SH-SY5Y (cell line): ENCODE measurements at regions not wholly inside any gene's neighbourhood (a gene's known extent, or its start where the extent isn't known, plus 50 kb on each side); places are given as distances from the start of the nearest gene placed in this dataset.

ENCODE experiments used
- GATA2 ChIP-seq: IDR thresholded peaks from 2 replicates; pipeline ENCODE4 v1.6.1; 2011; ENCODE audit warnings: mild to moderate bottlenecking, low read depth, low read length
- GATA3 ChIP-seq: IDR thresholded peaks from 2 replicates; pipeline ENCODE4 v1.6.1; 2011; ENCODE audit warnings: low read depth, mild to moderate bottlenecking, low read length, moderate library complexity

DNA sequence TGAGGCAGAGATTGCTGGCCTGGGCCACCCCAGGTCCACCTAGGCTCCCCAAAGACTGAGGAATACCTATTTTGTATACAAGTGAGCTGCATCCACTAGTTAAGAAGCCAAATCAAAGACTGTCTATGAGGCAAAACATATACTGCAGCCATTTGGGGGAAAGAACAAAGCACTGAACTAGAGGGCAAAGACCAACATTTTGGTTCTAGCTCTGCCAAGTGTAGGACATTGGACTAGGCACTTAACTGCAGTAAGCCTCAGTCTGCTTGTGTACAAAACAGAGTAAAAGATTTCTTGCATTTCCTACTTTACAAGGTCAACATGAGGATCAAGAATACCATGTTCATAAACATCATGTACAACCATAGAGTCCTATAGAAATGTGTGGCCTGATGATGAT, 94.8 kb upstream of the CYP1B1 start:
- TF ChIP-seq GATA2 (no peak), GATA3 (no peak)

DNA sequence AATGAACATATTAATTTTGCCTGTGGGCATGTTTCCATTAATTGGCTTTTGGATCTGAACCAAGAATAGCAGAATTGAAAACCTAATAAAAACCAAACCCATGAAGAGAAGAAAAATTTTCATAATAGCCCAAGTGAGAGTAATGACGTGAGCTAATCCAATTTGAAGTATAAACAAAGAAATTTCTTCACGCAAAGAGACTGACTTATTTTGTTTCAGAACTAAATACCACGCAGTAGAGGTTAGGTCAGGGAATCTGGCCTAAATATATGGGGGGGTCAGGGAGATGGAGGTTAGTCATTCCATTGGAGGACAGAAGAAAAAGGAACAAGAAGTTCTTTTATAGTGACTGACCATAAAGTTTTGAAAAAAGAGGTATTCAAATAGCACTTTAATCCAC, 94.1 kb upstream of the CYP1B1 start:
- TF ChIP-seq GATA3: no peak
- no peak for TF ChIP-seq GATA2

GRCh38 chr2:38168710-38169480, 92.9 kb upstream of the CYP1B1 start:
- TF ChIP-seq GATA3 (no peak), GATA2 (no peak)

- TF ChIP-seq GATA2 (no peak), GATA3 (no peak)
Measured at GRCh38 chr2:38167968-38168350, 92.0 kb upstream of the CYP1B1 start.

GRCh38 chr2:38165698-38166097, 89.7 kb upstream of the CYP1B1 start:
- TF ChIP-seq GATA3 (no peak), GATA2 (no peak)

DNA sequence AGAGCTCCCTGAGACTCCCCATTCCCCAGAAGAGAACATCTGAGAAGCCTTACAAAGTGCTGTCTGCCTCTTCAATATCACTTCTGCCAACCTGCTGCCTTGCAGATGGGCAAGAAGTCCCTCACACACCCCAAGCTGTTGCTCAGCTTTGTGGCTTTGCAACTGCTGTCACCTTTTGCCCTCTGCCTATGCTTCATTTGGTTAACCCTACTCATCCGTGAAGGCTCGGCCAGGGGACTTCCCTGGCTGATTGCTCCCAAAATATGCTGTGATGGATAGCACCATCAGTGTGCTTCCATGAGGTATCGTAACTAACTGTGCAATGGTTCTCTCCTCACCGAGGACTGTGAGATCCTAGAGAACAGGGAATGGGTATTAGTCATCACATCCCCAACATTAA, 88.9 kb upstream of the CYP1B1 start:
- TF ChIP-seq GATA2: no peak
- TF ChIP-seq GATA3: no peak

- TF ChIP-seq GATA3: no peak
- TF ChIP-seq GATA2: no peak
Measured at GRCh38 chr2:38163579-38163978, 87.6 kb upstream of the CYP1B1 start.

DNA sequence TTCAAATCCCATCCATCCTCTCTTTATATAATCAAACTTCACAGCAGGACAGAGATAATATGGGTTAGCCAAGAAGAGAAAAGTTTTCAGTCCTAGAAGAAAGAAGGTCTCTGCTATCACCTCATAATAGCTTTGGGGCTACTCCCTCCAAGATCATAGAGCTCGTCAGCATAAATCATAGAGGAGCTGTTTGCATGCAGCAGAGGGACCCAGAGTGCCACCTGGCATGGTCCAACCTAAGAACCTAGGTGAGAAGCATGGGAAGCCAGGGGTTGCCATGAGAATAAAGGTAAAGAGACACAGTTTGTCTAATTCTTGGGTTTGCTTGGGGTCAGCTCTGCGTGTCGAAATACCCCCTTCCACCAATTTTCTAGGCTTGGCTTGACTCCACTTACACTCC, 87.1 kb upstream of the CYP1B1 start:
- TF ChIP-seq GATA3: no peak
- TF ChIP-seq GATA2: no peak

GRCh38 chr2:38160516-38160915, 84.6 kb upstream of the CYP1B1 start:
- TF ChIP-seq GATA2: no peak
- no peak for TF ChIP-seq GATA3

GRCh38 chr2:38159597-38159996, 83.6 kb upstream of the CYP1B1 start:
- TF ChIP-seq GATA3: no peak
- no peak for TF ChIP-seq GATA2

DNA sequence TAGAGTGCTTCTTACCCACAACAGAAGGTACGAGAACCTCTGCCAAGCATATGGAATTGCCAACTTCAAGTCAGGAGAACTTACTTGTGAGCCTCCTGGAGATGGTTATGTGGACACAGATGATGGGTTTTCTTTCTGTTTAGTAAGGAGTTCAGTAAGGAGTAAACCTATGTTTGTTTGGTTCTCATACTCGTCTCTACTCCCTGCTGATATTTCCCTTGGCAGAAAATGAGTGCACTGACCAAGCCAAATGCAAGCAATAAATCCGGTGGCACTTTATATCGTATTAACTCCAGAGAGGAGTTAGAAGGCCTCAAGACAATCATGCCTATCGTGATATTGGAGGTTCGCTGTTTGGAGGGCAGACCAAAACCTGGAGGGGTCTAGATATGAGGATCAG, 83.2 kb upstream of the CYP1B1 start:
- TF ChIP-seq GATA2 (no peak), GATA3 (no peak)

DNA sequence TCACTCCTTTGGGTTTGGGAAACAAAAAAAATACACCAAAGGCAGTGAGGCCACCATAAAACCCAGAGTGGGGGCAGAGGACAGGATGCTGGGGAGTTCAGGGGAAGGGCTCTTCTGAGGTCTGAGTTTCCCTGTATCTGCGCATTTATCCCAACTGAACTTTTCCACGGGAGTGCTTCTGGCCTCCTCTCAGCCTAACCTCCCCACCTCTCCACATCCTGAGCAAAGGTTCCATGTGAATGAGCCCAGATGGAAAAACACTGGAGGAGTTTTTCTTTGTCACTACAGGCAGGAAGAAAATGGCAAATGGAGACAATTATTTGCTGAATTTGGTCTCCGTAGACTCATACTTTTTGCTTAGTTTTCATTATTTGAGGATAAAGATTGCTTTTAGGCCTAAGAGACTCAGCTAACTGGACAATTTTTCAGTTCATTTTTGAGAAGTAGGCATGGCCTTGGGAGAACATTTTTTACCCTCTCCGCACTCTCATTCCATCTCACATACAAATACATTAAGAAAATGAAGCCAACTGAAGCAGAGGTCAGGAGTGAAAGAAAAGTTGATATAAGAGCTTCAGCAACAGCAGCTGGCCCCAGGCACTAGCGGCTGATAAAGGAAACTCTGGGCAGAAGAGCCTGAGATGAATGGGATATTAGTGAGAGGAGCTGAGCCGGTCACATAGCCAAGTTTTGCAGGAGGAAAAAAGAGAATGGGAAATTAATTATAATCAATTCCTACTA, 82.6 kb upstream of the CYP1B1 start:
- TF ChIP-seq GATA2 (no peak), GATA3 (no peak)

DNA sequence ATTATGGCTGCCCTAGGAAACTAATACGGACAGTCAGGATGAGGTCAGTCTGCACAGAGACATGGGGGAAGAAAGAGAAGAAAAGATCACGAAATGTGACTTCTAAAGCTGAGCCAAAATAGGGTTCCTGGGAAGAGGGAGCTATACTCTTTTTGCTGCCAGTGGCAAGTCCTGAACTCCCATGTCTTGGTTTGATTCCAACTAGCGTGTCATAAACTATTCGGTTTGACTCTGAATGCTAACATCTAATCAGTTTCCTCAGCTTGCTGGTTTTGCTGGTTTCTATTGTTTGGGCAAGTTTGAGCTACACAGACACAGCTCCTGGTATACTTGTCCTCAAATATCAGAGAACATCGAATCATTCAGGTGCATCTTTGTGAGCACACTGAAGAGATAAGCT, 80.5 kb upstream of the CYP1B1 start:
- TF ChIP-seq GATA3 (no peak), GATA2 (no peak)

DNA sequence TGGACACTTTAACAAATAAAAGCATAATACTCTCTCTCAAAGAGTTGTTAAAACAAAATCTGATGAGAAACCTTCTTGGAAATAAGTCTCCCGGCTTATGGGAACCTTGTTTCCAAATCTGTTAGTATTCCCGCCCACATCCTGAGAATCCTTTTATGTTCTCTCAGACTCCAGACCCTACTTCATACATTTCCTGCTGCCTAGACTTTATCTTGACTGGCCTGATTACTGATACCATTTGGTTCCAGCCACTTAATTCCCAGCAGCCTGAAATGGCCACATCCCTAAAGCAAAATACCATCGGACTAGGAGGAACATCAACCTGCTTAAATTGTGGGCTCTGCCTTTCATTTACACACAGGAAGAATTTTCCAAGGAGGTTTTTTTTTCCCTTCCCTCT, 79.1 kb upstream of the CYP1B1 start:
- TF ChIP-seq GATA2 (no peak), GATA3 (no peak)

DNA sequence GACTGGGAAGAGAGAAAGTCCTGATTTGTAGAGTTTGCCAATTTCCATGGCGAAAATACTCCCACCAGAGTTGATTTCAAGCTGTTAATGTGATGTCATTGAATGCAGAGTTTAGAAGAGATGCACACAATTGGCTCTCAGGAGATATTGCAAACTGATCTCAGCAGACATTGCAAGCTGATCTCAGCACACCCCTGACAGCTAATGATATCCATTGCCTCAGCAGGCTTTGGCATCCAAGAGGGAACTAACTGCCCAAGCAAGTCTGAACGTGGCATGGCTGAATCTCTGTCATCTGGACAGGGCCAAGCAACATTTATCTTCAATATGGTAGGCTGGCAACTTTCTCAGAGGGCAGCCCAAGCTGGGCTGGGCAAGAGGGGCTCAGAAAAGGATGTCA, 78.4 kb upstream of the CYP1B1 start:
- TF ChIP-seq GATA3 (no peak), GATA2 (no peak)

DNA sequence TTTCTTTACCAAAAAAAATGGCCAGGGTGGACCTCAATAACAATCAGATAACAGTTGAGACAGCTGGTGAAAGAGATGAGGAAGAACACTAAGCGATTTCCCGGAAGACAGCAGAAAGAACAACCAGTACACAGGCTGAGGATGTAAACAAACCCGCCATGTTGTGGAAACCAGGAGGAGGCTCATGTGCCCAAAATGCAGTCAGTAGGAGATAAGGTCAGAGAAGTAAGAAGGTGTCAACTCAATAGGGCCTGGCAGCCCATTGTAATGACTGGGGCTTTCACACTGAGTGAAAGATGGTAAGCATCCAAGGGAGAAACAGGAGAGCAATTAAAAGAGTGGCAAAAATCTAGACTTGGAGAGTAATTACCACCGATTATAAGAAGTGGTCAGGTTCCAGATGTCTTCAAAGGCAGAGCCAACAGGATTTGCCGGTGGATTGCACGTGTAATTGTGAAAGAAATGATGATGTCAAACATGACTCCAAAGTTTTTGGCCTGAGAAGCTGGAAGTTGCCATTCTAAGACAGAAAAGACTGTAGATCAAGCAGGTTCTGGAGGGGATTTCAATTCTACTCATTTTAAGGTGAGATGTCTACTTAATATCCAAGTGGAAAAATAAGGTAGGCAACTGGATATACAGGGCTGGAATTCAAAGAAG, 77.7 kb upstream of the CYP1B1 start:
- TF ChIP-seq GATA3 (no peak), GATA2 (no peak)
